ENCODE measurements at regions not wholly inside any gene's neighbourhood (a gene's known extent, or its start where the extent isn't known, plus 50 kb on each side); places are given as distances from the start of the nearest gene placed in this dataset.

GRCh38 chr3:127105587-127105986, 87.3 kb upstream of the PRR23E start:
- Histone ChIP-seq H3K9me3 (ENCODE audit: control insufficient read depth in 2 of 3, low read length in 3 of 3) (no peaks in the 10 kb centered on the region), H3K4me1 (ENCODE audit: control insufficient read depth in 2 of 2, insufficient read depth in 2 of 2, low read length in 2 of 2) (no peaks in the 10 kb centered on the region), H3K4me3 (ENCODE audit: low read length) (no peak overlapping the region), H3K27ac (ENCODE audit: low read depth, low read length) (no peak overlapping the region), H3K36me3 (ENCODE audit: control insufficient read depth in 2 of 3, insufficient read depth in 3 of 3, low read length in 3 of 3) (no peaks in the 10 kb centered on the region), H3K27me3 (ENCODE audit: control insufficient read depth in 2 of 2, insufficient read depth in 2 of 2, low read length in 2 of 2) (no peaks in the 10 kb centered on the region)
- CTCF ChIA-PET = no interaction called here
- POLR2A ChIA-PET = no interaction called here
- Mint-ChIP-seq H3K27me3 (peaks cover 0 to 14% (median 9%) of the 10 kb centered on the region in 5 donors), H3K9me3 (peaks cover 0 to 4% (median 1%) of the 10 kb centered on the region in 11 donors), H3K4me3 (no peak overlapping the region), H3K36me3 (peaks cover 0 to 4% (median 0%) of the 10 kb centered on the region in 5 donors), H3K27ac (no peak overlapping the region), H3K4me1 (no peaks in the 10 kb centered on the region)
- ATAC-seq (no peak), DNase-seq (no peak)
- intact Hi-C loops (cut with micrococcal nuclease) = no loop called here

DNA sequence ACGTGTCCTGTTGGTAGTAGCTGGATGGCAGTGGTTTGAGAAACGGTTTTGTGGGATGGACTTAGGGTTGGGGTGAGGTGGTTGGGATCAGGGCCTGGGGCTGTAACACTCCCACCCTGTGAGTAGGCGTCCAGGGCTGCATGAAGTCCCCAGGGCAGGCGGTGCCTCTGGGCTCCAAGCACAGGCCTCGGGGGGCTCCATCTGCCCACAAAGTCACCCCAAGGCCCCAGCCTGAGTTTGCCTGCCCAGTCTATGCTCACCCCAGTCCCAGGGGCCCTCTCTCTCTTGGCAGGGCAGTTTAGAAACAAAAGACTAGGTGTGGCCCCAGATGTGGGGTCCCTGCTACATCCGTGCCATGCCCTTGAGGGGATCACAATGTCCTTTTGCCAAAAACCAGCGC, 86.9 kb upstream of the PRR23E start:
- Histone ChIP-seq H3K4me3 (ENCODE audit: low read length) (no peak overlapping the region), H3K36me3 (ENCODE audit: control insufficient read depth in 2 of 3, insufficient read depth in 3 of 3, low read length in 3 of 3) (no peaks in the 10 kb centered on the region), H3K4me1 (ENCODE audit: control insufficient read depth in 2 of 2, insufficient read depth in 2 of 2, low read length in 2 of 2) (no peaks in the 10 kb centered on the region), H3K27me3 (ENCODE audit: control insufficient read depth in 2 of 2, insufficient read depth in 2 of 2, low read length in 2 of 2) (no peaks in the 10 kb centered on the region), H3K27ac (ENCODE audit: low read depth, low read length) (no peak overlapping the region), H3K9me3 (ENCODE audit: control insufficient read depth in 2 of 3, low read length in 3 of 3) (no peaks in the 10 kb centered on the region)
- H3K4me1 Mint-ChIP-seq = no peaks in the 10 kb centered on the region
- ATAC-seq (no peak), DNase-seq (no peak)
- no peak overlapping the region for H3K4me3 Mint-ChIP-seq
- H3K27ac Mint-ChIP-seq = no peak overlapping the region
- CTCF ChIA-PET = no interaction called here
- H3K36me3 Mint-ChIP-seq = peaks cover 0 to 4% (median 0%) of the 10 kb centered on the region in 5 donors
- peaks cover 0 to 4% (median 1%) of the 10 kb centered on the region in 11 donors for H3K9me3 Mint-ChIP-seq
- H3K27me3 Mint-ChIP-seq = peaks cover 0 to 14% (median 8%) of the 10 kb centered on the region in 5 donors
- POLR2A ChIA-PET = no interaction called here
- intact Hi-C loops (cut with micrococcal nuclease) = no loop called here

- intact Hi-C loops (cut with micrococcal nuclease) = no loop called here
- Mint-ChIP-seq H3K4me1 (no peaks in the 10 kb centered on the region), H3K9me3 (peaks cover 0 to 7% (median 2%) of the 10 kb centered on the region in 11 donors), H3K27me3 (peaks cover 0 to 16% (median 8%) of the 10 kb centered on the region in 5 donors), H3K36me3 (peaks cover 0 to 4% (median 0%) of the 10 kb centered on the region in 5 donors), H3K27ac (no peak overlapping the region), H3K4me3 (no peak overlapping the region)
- H3K4me3 ChIP-seq (ENCODE audit: low read length) = no peak overlapping the region
- H3K36me3 ChIP-seq (ENCODE audit: control insufficient read depth in 2 of 3, insufficient read depth in 3 of 3, low read length in 3 of 3) = no peaks in the 10 kb centered on the region
- H3K27me3 ChIP-seq (ENCODE audit: control insufficient read depth in 2 of 2, insufficient read depth in 2 of 2, low read length in 2 of 2) = no peaks in the 10 kb centered on the region
- H3K27ac ChIP-seq (ENCODE audit: low read depth, low read length) = no peak overlapping the region
- peaks cover 0 to 2% (median 0%) of the 10 kb centered on the region in 3 experiments for H3K9me3 ChIP-seq (ENCODE audit: control insufficient read depth in 2 of 3, low read length in 3 of 3)
- POLR2A ChIA-PET = no interaction called here
- H3K4me1 ChIP-seq (ENCODE audit: control insufficient read depth in 2 of 2, insufficient read depth in 2 of 2, low read length in 2 of 2) = no peaks in the 10 kb centered on the region
- DNase-seq (no peak), ATAC-seq (no peak)
- CTCF ChIA-PET = no interaction called here
Observed at GRCh38 chr3:127106456-127106855, 86.5 kb upstream of the PRR23E start.

DNA sequence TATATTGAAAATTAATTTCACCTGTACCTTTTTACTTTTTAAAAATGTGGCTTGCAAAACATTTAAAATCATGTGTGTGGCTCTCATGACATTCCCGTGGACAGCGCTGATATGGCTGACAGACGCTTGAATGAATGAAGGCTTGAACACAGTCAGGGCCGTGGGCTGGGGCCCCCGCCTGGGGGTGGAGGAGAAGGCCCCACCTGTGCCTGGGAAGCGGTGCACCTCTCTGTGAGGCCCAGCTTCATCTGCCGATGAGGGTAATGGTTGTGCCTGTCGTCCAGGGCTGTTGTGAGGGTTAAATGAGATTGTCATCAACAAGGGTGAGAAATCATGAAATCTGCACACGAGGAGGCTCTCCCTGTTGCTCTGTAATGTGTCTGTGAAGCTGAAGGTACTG, 85.9 kb upstream of the PRR23E start:
- Mint-ChIP-seq H3K27me3 (peaks cover 0 to 18% (median 8%) of the 10 kb centered on the region in 5 donors), H3K9me3 (peaks cover 0 to 10% (median 3%) of the 10 kb centered on the region in 11 donors), H3K4me1 (no peaks in the 10 kb centered on the region), H3K27ac (no peak overlapping the region), H3K36me3 (peaks cover 0 to 4% (median 0%) of the 10 kb centered on the region in 5 donors), H3K4me3 (no peak overlapping the region)
- Histone ChIP-seq H3K4me1 (ENCODE audit: control insufficient read depth in 2 of 2, insufficient read depth in 2 of 2, low read length in 2 of 2) (no peaks in the 10 kb centered on the region), H3K36me3 (ENCODE audit: control insufficient read depth in 2 of 3, insufficient read depth in 3 of 3, low read length in 3 of 3) (no peaks in the 10 kb centered on the region), H3K27ac (ENCODE audit: low read depth, low read length) (no peak overlapping the region), H3K27me3 (ENCODE audit: control insufficient read depth in 2 of 2, insufficient read depth in 2 of 2, low read length in 2 of 2) (no peaks in the 10 kb centered on the region), H3K9me3 (ENCODE audit: control insufficient read depth in 2 of 3, low read length in 3 of 3) (peaks cover 0 to 5% (median 0%) of the 10 kb centered on the region in 3 experiments), H3K4me3 (ENCODE audit: low read length) (no peak overlapping the region)
- CTCF ChIA-PET = no interaction called here
- intact Hi-C loops (cut with micrococcal nuclease) = no loop called here
- DNase-seq (no peak), ATAC-seq (no peak)
- POLR2A ChIA-PET = no interaction called here

DNA sequence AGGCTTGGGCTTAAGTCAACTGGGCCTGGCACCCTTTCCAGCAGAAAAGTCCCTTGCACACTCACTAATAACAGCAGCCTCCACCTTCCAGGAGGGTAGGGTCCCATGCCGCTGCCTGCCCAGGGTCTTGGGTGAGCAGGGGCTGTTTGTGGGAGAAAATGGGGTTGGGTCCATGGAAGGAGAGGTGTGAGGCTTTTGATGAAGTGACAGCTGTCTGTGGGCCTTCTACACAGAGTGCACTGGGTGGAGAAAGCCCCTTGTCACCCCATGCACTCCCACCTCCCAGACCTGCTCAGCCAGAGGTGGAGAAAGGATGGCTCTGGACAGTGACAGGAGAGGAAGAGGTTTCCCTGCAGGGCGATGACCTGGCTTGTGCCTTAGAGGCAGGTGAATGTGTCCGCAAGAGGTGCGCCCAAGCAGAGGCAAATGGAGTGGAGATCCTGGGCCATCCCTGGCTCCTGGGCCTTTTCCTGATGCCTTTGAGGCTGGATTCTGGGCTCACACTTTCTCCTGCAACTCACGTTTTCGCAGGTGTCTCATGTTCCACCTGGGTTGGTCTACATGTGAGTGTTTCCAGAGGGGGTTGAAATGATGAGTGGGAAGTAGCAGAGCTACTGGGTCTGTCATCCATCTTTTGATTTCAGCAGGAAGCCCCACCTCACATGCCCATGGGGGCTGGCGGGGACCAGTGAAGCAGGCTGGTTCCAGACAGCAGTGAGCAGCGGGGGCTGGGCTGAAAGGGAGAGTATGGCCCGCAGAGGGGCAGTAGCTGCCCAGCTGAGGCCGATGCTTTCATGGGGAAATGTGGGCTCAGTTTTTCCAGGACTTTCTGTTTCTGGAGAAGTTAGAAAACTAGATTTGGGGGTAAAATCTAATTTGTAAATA, 85.2 kb upstream of the PRR23E start:
- Mint-ChIP-seq H3K9me3 (peaks cover 0 to 17% (median 9%) of the 10 kb centered on the region in 11 donors), H3K4me1 (no peaks in the 10 kb centered on the region), H3K4me3 (no peak overlapping the region), H3K27me3 (peaks cover 0 to 18% (median 8%) of the 10 kb centered on the region in 5 donors), H3K27ac (no peak overlapping the region), H3K36me3 (peaks cover 0 to 9% (median 1%) of the 10 kb centered on the region in 5 donors)
- CTCF ChIA-PET = no interaction called here
- Histone ChIP-seq H3K4me1 (ENCODE audit: control insufficient read depth in 2 of 2, insufficient read depth in 2 of 2, low read length in 2 of 2) (no peaks in the 10 kb centered on the region), H3K36me3 (ENCODE audit: control insufficient read depth in 2 of 3, insufficient read depth in 3 of 3, low read length in 3 of 3) (no peaks in the 10 kb centered on the region), H3K27me3 (ENCODE audit: control insufficient read depth in 2 of 2, insufficient read depth in 2 of 2, low read length in 2 of 2) (no peaks in the 10 kb centered on the region), H3K27ac (ENCODE audit: low read depth, low read length) (no peak overlapping the region), H3K9me3 (ENCODE audit: control insufficient read depth in 2 of 3, low read length in 3 of 3) (peaks cover 0 to 10% (median 0%) of the 10 kb centered on the region in 3 experiments), H3K4me3 (ENCODE audit: low read length) (no peak overlapping the region)
- intact Hi-C loops (cut with micrococcal nuclease) = no loop called here
- POLR2A ChIA-PET = no interaction called here
- no peak for ATAC-seq
- DNase-seq = no peak

DNA sequence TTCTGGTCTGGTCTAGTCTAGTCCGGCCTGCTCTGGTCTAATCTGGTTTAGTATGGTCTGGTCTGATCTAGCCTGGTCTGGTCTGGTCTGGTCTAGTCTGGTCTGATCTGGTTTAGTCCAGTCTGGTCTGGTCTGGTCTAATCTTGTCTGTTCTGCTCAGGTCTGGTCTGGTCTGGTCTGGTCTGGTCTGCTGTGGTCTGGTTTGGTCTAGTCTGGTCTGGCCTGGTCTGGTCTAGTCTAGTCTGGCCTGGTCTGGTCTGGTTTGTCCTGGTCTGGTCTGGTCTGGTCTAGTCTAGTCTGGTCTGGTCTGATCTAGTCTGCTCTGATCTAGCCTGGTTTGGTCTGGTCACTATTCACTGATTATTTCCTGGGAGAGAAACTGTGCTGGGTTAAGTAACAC, 84.1 kb upstream of the PRR23E start:
- intact Hi-C loops (cut with micrococcal nuclease) = no loop called here
- Mint-ChIP-seq H3K4me1 (no peaks in the 10 kb centered on the region), H3K9me3 (peaks cover 0 to 25% (median 11%) of the 10 kb centered on the region in 11 donors), H3K4me3 (no peak overlapping the region), H3K36me3 (peaks cover 0 to 10% (median 1%) of the 10 kb centered on the region in 5 donors), H3K27me3 (peaks cover 0 to 18% (median 8%) of the 10 kb centered on the region in 5 donors), H3K27ac (no peak overlapping the region)
- no peaks in the 10 kb centered on the region for H3K4me1 ChIP-seq (ENCODE audit: control insufficient read depth in 2 of 2, insufficient read depth in 2 of 2, low read length in 2 of 2)
- H3K4me3 ChIP-seq (ENCODE audit: low read length) = no peak overlapping the region
- H3K27ac ChIP-seq (ENCODE audit: low read depth, low read length) = no peak overlapping the region
- ATAC-seq = peak; percentile 27
- CTCF ChIA-PET = no interaction called here
- H3K36me3 ChIP-seq (ENCODE audit: control insufficient read depth in 2 of 3, insufficient read depth in 3 of 3, low read length in 3 of 3) = no peaks in the 10 kb centered on the region
- H3K9me3 ChIP-seq (ENCODE audit: control insufficient read depth in 2 of 3, low read length in 3 of 3) = peaks cover 0 to 11% (median 0%) of the 10 kb centered on the region in 3 experiments
- POLR2A ChIA-PET = no interaction called here
- no peaks in the 10 kb centered on the region for H3K27me3 ChIP-seq (ENCODE audit: control insufficient read depth in 2 of 2, insufficient read depth in 2 of 2, low read length in 2 of 2)
- peak in 2 of 9 donors; percentile 2 to 5 for DNase-seq
